Occipital lobe (tissue), 1 donor: ENCODE measurements at regions not wholly inside any gene's neighbourhood (a gene's known extent, or its start where the extent isn't known, plus 50 kb on each side); places are given as distances from the start of the nearest gene placed in this dataset.

Experiments
- DNase-seq: peaks from one replicate; lab custom pipeline; 2025; lab: John Stamatoyannopoulos, UW

- DNase-seq: no peak
These were observed 712.4 kb downstream of the TBC1D22A start for GRCh38 chr22:47474895-47475294.

GRCh38 chr22:47474464-47474863 lies 712.0 kb downstream of the TBC1D22A start:
- DNase-seq: peak; percentile 23

DNA sequence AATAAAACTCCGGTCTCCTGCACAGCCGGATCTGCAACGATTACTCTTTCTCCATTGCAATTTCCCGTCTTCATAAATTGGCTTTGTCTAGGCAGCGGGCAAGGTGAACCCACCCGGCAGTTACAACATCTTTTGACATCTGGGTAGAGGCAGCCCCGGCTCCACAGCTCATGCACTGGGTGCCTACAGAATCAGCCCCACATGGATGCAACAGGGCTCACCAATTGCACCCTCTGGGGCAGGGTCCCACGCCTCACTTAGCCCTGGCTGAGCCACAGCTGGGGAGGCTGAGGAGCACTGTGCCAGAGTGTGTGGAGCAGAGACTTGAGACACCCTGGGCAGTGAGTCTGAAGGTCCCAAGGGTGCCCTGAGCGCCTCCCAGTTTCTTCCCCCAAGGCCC lies 710.2 kb downstream of the TBC1D22A start:
- no peak for DNase-seq

DNA sequence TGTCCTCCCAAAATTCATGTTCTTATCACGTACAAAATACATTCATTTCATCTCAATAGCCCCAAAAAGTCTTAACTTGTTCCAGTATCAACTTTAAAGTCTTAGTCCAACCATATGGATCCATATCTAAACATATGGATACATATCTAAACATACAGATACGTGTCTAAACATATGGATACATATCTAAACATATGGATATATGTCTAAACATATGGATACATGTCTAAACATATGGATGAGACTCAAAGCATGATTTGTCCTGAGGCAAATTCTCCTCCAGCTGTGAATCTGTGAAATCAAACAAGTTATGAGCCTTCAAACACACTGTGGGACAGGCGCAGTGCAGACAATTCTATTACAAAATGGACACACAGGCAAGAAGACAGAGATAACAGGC lies 709.0 kb downstream of the TBC1D22A start:
- no peak for DNase-seq

- no peak for DNase-seq
These were observed 703.4 kb downstream of the TBC1D22A start for GRCh38 chr22:47465809-47466208.

- no peak for DNase-seq
These were observed 702.8 kb downstream of the TBC1D22A start for GRCh38 chr22:47465222-47465621.

- DNase-seq: no peak
These were observed 700.8 kb downstream of the TBC1D22A start for GRCh38 chr22:47463220-47463619.

- no peak for DNase-seq
These were observed 698.4 kb downstream of the TBC1D22A start for GRCh38 chr22:47460861-47461260.

DNA sequence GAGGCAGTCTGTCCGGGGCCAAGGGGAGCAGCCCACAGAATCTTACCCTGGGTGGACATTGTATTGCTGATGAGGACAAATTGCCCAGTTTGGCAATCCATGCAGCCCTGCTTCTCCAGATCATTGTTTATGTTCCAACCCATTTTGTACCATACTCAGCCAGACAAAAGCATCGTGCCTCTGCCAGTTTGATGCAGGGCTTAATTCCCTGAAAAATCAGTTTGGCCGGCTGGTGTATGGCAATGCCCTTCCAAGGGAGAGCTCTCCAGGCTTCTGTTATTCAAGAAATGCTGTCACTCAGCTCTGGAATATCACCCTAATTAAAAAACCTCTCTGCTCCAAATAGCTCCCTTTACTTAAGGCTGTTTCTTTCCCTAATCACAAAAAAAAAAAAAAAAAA lies 697.7 kb downstream of the TBC1D22A start:
- DNase-seq: no peak

- DNase-seq: no peak
These were observed 695.9 kb downstream of the TBC1D22A start for GRCh38 chr22:47458348-47458747.

DNA sequence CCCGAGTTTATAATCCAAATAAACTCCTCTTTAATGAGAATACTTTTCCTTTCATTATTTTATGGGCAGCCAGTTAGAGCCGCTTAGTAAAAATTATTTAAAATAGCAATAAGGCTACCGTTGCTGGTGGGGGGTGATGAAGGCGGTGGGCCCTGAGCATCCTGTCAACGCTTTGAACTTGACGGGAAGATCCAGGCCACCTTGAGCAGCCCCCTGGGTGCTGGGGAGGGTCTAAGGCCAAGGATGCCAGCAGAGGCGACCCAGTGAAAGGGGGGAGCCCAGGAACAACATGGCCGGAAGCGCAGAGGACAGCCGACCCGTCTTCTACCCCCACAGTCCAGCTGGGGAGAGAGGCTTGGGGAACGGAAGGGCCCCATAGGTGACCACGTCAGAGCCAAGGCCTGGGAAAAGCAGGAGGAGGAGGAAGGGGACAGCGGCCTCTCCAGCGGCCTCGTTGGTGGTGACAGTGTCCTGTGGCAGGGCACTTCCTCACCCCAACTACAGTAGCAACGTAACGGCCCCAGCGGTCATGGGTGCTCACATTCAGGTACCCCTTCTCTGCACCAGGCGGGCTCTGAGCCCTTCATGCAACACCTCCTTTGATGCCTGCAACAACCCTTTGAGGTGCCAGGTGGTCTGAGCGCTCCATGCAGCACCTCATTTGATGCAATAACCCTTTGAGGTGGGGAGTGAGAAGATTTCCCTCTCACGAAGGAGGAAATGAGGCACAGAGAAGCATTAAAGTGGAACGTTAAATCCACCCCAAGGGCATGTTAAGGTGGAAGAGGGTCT lies 695.3 kb downstream of the TBC1D22A start:
- no peak for DNase-seq

DNA sequence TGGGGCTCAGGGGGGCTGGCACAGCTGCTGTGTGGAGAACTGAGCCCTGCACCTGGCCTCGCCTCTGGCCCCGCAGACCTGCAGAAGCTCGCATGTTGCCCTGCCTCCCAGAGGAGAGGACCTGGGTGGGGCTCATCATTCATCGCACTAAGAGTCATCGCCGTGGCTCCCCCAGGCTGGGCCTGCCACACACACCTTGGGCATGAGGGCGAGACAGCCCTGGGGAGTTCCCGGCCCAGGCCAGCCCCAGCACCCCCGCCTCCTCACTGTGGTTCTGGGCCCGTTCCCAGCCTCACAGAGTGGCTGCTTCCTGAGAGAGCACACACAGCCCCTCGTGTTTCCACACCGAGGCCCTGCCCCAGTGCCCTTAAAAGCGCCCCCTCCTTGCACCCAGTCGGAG lies 694.6 kb downstream of the TBC1D22A start:
- no peak for DNase-seq

- DNase-seq: no peak
These were observed 693.6 kb downstream of the TBC1D22A start for GRCh38 chr22:47456031-47456430.

DNA sequence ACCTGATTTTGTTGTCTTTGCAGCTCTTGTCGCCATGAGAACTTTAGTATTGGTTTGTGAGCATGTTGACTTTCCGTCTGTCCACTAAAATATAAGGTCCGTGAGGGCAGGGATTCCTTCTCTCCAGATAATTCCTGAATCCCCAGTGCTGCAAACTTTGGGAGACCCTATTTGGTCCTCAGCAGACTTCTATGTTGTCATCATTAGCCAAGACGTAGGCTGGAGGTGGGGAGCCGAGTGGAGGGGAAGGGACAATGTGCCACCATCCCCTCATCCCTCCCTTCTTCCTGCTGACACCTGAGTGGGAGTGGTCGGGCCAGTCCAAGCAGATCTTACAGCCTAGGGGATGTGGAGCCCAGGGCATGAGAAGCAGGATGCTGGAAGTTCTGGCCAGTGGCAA lies 690.6 kb downstream of the TBC1D22A start:
- DNase-seq: no peak

DNA sequence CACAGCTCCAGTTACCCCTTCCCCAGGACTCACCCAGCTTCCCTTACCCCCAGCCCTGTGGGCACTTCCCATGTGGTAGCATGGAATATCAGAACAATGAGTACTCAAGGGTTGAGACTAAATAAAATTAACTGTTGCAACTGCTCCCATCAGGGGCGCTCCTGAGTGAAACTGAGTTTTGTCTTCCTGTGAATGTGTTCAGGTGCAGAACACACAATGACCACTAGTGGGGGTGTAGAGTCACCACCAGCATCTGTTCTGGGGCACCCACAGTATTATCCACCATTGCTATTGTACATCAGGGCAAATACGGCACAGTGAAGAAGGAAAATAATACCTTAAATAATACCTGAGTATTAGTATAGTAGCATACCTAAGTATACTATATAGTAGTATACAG lies 689.7 kb downstream of the TBC1D22A start:
- no peak for DNase-seq

DNA sequence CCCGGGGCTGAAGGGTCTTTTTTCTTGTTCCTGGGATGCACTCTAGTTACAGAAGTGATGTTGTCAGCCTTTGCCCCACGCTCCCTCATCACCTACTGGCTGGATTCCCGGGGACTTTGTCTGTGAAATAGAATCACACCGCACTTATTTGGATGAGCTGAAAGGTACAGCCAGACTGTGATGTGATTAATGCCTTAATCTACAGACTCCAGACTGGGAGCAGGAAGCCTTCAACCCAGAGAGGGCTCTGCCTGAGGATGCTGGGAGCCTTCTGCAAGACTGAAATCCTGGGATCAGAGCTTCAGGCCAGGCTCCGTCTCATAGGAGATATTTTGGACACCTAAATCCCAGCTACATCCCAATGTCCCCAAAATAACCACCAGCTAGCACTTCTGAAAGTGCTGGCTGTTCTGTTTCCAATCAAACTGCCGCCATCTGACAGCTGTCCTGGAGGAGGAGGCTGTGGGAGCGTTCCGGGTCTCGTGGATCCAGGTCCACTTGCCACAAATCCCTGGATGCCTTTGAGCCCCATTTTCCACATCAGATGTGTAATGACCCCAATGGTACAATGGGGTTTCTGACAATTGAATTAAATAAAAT lies 688.5 kb downstream of the TBC1D22A start:
- peak; percentile 39 for DNase-seq

GRCh38 chr22:47449508-47450270 lies 687.2 kb downstream of the TBC1D22A start:
- DNase-seq: no peak

- DNase-seq: no peak
These were observed 686.1 kb downstream of the TBC1D22A start for GRCh38 chr22:47448231-47449223.

DNA sequence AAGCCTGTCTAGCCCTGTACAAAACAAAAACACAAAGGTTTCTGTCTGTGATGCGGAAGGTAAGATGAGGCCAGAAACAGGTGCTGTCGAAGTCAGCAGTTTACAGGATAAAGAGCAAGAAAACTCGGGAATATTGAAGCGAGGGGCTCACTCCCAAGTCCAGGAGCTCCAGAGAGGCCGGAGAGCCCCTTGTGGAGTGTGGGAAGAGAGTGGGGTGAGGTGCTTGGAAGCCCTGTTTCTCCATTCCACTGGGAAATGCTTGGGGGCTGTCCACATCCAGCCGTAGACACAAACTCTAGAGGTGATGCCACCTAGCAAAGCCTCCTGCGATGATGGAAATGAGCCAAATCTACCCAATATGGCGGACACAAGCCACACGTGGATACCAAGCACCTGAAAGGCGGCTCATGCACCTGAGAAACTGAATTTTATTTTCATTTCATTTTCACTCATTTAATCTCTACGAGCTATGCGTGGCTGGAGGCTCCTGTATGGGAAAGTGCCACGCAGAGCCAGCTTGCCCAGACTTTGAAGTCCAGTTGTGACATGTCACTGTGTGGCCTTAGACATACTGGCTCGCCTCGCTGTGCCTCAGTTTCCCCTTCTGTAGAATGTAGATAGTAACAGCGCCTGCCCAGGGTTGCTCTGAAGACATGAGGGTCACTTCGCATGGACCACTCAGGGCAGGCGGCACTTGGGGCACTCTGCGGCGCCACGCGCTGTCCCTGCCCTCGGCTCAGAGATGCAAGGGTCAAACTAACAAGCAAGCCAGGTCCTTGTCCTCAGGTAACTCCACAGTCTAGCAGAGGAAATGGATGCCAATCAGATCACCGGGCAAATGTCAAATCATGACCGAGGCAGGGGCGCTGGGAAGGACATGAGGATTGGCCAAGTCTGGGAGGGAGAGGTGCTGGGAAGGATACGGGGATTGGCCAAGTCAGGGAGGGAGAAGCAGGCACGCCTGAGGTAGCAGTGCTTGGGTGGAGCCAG lies 684.7 kb downstream of the TBC1D22A start:
- no peak for DNase-seq

GRCh38 chr22:47446331-47446730 lies 683.9 kb downstream of the TBC1D22A start:
- peak; percentile 16 for DNase-seq
